GM12873 (cell line): ENCODE measurements at regions not wholly inside any gene's neighbourhood (a gene's known extent, or its start where the extent isn't known, plus 50 kb on each side); places are given as distances from the start of the nearest gene placed in this dataset.

ENCODE experiments used
- CTCF ChIP-seq: IDR thresholded peaks from 2 replicates; pipeline ENCODE4 v1.5.1; 2012; ENCODE audit warnings: low read depth, mild to moderate bottlenecking, moderate library complexity, low read length, control low read depth; ENCODE audit not compliant: insufficient read depth; ENCODE audit errors: missing control alignments

- no peak for TF ChIP-seq CTCF
These were observed 53.2 kb upstream of the MAGEA4 start for GRCh38 chrX:151859481-151859880.

DNA sequence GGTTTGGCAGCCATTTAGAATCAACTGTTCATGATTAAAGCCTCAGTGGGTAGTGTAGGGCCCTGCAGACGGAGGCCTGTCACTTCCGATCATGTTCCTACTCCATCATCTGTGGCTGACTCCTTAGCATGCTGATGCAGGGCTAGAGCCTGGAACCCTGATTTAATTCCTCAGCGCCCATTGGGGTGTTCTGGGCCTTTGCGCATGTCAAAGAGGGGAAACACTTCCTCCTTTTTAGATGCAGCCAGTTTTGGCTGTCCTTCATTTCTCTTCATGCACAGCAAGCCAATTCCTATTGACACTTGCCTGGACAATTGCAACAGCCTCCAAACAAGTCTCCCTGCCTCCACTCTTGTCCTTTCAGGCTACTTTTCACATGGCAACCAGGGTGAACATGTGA is 51.9 kb upstream of the MAGEA4 start:
- no peak for TF ChIP-seq CTCF
